SK-N-SH (cell line): ENCODE measurements at regions not wholly inside any gene's neighbourhood (a gene's known extent, or its start where the extent isn't known, plus 50 kb on each side); places are given as distances from the start of the nearest gene placed in this dataset.

ENCODE experiments used
- CTCF ChIA-PET: fragments of 300-600, 350-600 bp; formaldehyde crosslinking; extraction: SDS; loops from one replicate; lab custom pipeline; 2021; lab: Yijun Ruan, JAX
- POLR2A ChIA-PET: fragments of 350-600 bp; sonication (Branson Sonifier 250); formaldehyde crosslinking; extraction: SDS; loops from one replicate; lab custom pipeline; 2020; ENCODE audit warnings: antibody characterized with exemption, inconsistent platforms; lab: Yijun Ruan, JAX
- DNase-seq: peaks from one replicate; pipeline ENCODE4 v3.0.0; 2012
- H2AFZ ChIP-seq: fragments of 200-600 bp; sonication (generic); 2 replicates; pipeline ENCODE4 v1.8.1; 2016; ENCODE audit warnings: antibody characterized with exemption, mild to moderate bottlenecking, low read depth
- H3F3A ChIP-seq: fragments of 200-600 bp; sonication (generic); replicated peaks from 2 replicates; pipeline ENCODE3; 2016; ENCODE audit warnings: antibody characterized with exemption, mild to moderate bottlenecking; ENCODE audit not compliant: insufficient read depth
- H3K27ac ChIP-seq, 2 experiments: fragments of 200-500 bp in 1 of 2; fragments of 200-600 bp in 1 of 2; sonication (Bioruptor generic) in 1 of 2; sonication (generic), shearing (Covaris generic) in 1 of 2; 2 replicates each; pipeline versions ENCODE4 v1.5.1 to v1.6.1; 2014 to 2016; ENCODE audit warnings: low read depth in 2 of 2, inconsistent platforms in 1 of 2, low read length in 1 of 2, mild to moderate bottlenecking in 1 of 2, mixed read lengths in 1 of 2
- H3K27me3 ChIP-seq: fragments of 200-600 bp; sonication (generic), shearing (Covaris generic); 2 replicates; pipeline ENCODE4 v1.6.1; 2016; ENCODE audit warnings: mixed run types; ENCODE audit not compliant: insufficient read depth
- H3K36me3 ChIP-seq, 2 experiments: fragments of 200-500 bp in 1 of 2; fragments of 200-600 bp in 1 of 2; sonication (Bioruptor generic) in 1 of 2; sonication (generic) in 1 of 2; replicated peaks in 1 of 2; 2 replicates each; pipeline versions ENCODE3 to v1.5.1; 2014 to 2016; ENCODE audit warnings: low read length in 1 of 2, mild to moderate bottlenecking in 1 of 2; ENCODE audit not compliant: insufficient read depth in 2 of 2, control insufficient read depth in 1 of 2
- H3K4me1 ChIP-seq, 2 experiments: fragments of 200-500 bp in 1 of 2; fragments of 200-600 bp in 1 of 2; sonication (Bioruptor generic) in 1 of 2; sonication (generic), shearing (Covaris generic) in 1 of 2; 2 replicates each; pipeline versions ENCODE4 v1.5.1 to v1.6.1; 2014 to 2016; ENCODE audit warnings: low read depth in 1 of 2, low read length in 1 of 2, mixed run types in 1 of 2; ENCODE audit not compliant: insufficient read depth in 2 of 2, control insufficient read depth in 1 of 2
- H3K4me2 ChIP-seq: fragments of 200-600 bp; sonication (generic), shearing (Covaris generic); 2 replicates; pipeline ENCODE4 v1.6.1; 2017; ENCODE audit warnings: mixed run types
- H3K4me3 ChIP-seq, 2 experiments: fragments of 200-500 bp in 1 of 2; fragments of 200-600 bp in 1 of 2; sonication (Bioruptor generic) in 1 of 2; sonication (generic), shearing (Covaris generic) in 1 of 2; 2 replicates each; pipeline versions ENCODE4 v1.5.1 to v1.8.1; 2014 to 2016; ENCODE audit warnings: low read depth in 2 of 2, inconsistent platforms in 1 of 2, low read length in 1 of 2, mild to moderate bottlenecking in 1 of 2, mixed read lengths in 1 of 2, moderate library complexity in 1 of 2
- H3K79me2 ChIP-seq: fragments of 200-600 bp; sonication (generic); 2 replicates; pipeline ENCODE4 v1.8.1; 2017; ENCODE audit warnings: mild to moderate bottlenecking; ENCODE audit not compliant: insufficient read depth
- H3K9ac ChIP-seq: fragments of 200-600 bp; sonication (generic); 2 replicates; pipeline ENCODE4 v1.6.1; 2017; ENCODE audit warnings: mixed run types
- H3K9me2 ChIP-seq: fragments of 200-600 bp; sonication (generic); 2 replicates; pipeline ENCODE4 v1.6.1; 2017; ENCODE audit warnings: mixed run types
- H3K9me3 ChIP-seq: fragments of 200-600 bp; sonication (generic); 2 replicates; pipeline ENCODE4 v1.6.1; 2017; ENCODE audit warnings: mixed run types, mild to moderate bottlenecking, moderate library complexity
- H4K20me1 ChIP-seq: fragments of 200-600 bp; sonication (generic); 2 replicates; pipeline ENCODE4 v1.6.1; 2017; ENCODE audit warnings: mild to moderate bottlenecking, mixed run types; ENCODE audit not compliant: insufficient read depth
- ELF1 ChIP-seq: IDR thresholded peaks from 2 replicates; pipeline ENCODE4 v1.4.0; 2012
- FOXJ3 ChIP-seq: sonication (generic); formaldehyde crosslinking; IDR thresholded peaks from 2 replicates; pipeline ENCODE4 v1.5.1; 2020; ENCODE audit warnings: mild to moderate bottlenecking, missing genetic modification reagents
- MEF2A ChIP-seq: IDR thresholded peaks from 2 replicates; pipeline ENCODE4 v1.4.0; 2012; ENCODE audit warnings: low read depth, borderline replicate concordance
- POLR2AphosphoS5 ChIP-seq: IDR thresholded peaks from 2 replicates; pipeline ENCODE4 v1.6.1; 2012; ENCODE audit warnings: low read depth, low read length
- RAD21 ChIP-seq: IDR thresholded peaks from 2 replicates; pipeline ENCODE4 v1.6.1; 2012; ENCODE audit warnings: mild to moderate bottlenecking, low read length
- RCOR1 ChIP-seq: fragments of 150-350 bp; IDR thresholded peaks from 2 replicates; pipeline ENCODE4 v1.6.1; 2017; ENCODE audit warnings: antibody characterized with exemption, low read length
- RFX5 ChIP-seq: IDR thresholded peaks from 2 replicates; pipeline ENCODE4 v1.6.1; 2012; ENCODE audit warnings: mild to moderate bottlenecking, improper control_type of control experiment, low read length
- TEAD4 ChIP-seq: IDR thresholded peaks from 2 replicates; pipeline ENCODE4 v1.4.0; 2012; ENCODE audit warnings: mild to moderate bottlenecking, borderline replicate concordance; ENCODE audit not compliant: insufficient read depth
- USF1 ChIP-seq: IDR thresholded peaks from 2 replicates; pipeline ENCODE4 v1.4.0; 2012; ENCODE audit warnings: low read depth, borderline replicate concordance
- WGBS: methylation state at CpG from one replicate; pipeline ENCODE4 v1.1.6; 2017; ENCODE audit warnings: low lambda C conversion rate; 5-methylcytosine and 5-hydroxymethylcytosine counted together
- TF ChIP-seq, protein P1 (sequence below): IDR thresholded peaks from 2 replicates; pipeline ENCODE4 v1.4.0; 2012; ENCODE audit warnings: low read depth, borderline replicate concordance
- TF ChIP-seq, protein P2 (sequence below): fragments of 150-350 bp; IDR thresholded peaks from 2 replicates; pipeline ENCODE4 v1.6.1; 2016; ENCODE audit warnings: mild to moderate bottlenecking, low read depth, low read length
- TF ChIP-seq, protein P3 (sequence below): fragments of 150-350 bp; IDR thresholded peaks from 2 replicates; pipeline ENCODE4 v1.6.1; 2017; ENCODE audit warnings: antibody characterized with exemption, low read length, low read depth, borderline replicate concordance

DNA sequence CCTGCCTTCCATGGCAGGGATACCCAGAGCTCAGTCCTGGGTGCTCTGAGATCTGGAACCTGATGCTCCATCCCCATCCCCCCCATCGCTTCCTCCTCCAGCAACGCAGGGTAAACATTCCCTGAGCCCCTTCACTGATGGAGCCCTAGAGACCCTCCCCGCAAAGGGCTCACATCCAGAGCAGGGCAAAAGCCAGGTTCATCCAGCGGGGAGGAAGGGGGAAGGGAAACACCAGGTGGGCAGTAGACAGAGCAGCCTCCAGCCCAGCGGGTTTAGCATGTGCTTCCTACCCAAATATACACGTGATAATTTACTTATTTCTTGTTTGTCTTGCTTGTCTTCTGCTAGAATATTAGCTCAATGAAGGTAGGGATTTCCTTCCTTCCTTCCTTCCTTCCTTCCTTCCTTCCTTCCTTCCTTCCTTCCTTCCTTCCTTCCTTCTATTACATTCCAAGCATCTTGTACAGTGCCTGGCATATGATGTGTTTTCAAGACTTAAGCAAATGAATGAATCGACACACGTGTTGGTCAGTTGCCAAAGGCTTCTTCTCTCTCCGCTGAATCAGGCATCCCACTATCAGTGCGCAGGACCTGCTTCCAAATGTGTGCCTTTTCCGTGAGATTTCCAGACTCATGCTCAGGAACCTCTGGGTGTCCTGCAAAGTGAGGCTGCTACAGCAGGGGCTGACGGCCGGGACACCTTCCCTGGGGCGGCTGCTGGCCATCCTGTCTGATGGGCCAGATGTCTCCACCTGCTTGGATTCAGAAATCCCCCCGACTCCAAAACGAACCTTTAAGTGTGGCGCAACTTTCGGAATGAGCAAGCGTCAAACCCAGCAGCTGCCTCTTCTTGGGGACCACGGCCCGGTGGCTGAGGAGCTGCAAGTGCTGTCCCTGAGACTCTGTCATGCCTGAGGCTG is 955.1 kb downstream of the BRD1 start:
- WGBS: 29% methylated on average over 18 of the region's 21 CpGs
- ChIA-PET POLR2A (no interaction called here), CTCF (no interaction called here)
- H3K9me3 ChIP-seq: no peaks in the 10 kb centered on the region
- TF ChIP-seq, protein P1, sequence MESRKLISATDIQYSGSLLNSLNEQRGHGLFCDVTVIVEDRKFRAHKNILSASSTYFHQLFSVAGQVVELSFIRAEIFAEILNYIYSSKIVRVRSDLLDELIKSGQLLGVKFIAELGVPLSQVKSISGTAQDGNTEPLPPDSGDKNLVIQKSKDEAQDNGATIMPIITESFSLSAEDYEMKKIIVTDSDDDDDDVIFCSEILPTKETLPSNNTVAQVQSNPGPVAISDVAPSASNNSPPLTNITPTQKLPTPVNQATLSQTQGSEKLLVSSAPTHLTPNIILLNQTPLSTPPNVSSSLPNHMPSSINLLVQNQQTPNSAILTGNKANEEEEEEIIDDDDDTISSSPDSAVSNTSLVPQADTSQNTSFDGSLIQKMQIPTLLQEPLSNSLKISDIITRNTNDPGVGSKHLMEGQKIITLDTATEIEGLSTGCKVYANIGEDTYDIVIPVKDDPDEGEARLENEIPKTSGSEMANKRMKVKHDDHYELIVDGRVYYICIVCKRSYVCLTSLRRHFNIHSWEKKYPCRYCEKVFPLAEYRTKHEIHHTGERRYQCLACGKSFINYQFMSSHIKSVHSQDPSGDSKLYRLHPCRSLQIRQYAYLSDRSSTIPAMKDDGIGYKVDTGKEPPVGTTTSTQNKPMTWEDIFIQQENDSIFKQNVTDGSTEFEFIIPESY: no peak
- TF ChIP-seq RCOR1 (no peak), FOXJ3 (CRISPR knock-in tag) (no peak), USF1 (no peak), POLR2AphosphoS5 (no peak), RFX5 (no peak), ELF1 (no peak), MEF2A (no peak), RAD21 (no peak), TEAD4 (no peak)
- TF ChIP-seq, protein P2, sequence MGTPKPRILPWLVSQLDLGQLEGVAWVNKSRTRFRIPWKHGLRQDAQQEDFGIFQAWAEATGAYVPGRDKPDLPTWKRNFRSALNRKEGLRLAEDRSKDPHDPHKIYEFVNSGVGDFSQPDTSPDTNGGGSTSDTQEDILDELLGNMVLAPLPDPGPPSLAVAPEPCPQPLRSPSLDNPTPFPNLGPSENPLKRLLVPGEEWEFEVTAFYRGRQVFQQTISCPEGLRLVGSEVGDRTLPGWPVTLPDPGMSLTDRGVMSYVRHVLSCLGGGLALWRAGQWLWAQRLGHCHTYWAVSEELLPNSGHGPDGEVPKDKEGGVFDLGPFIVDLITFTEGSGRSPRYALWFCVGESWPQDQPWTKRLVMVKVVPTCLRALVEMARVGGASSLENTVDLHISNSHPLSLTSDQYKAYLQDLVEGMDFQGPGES: no peak
- TF ChIP-seq, protein P3, sequence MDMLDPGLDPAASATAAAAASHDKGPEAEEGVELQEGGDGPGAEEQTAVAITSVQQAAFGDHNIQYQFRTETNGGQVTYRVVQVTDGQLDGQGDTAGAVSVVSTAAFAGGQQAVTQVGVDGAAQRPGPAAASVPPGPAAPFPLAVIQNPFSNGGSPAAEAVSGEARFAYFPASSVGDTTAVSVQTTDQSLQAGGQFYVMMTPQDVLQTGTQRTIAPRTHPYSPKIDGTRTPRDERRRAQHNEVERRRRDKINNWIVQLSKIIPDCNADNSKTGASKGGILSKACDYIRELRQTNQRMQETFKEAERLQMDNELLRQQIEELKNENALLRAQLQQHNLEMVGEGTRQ: no peak
- H3K27me3 ChIP-seq: no peaks in the 10 kb centered on the region
- H3K9me2 ChIP-seq: no peaks in the 10 kb centered on the region
- H3K36me3 ChIP-seq: no peaks in the 10 kb centered on the region
- no peak overlapping the region for H2AFZ ChIP-seq
- H3K9ac ChIP-seq: no peak overlapping the region
- H3K4me3 ChIP-seq: no peak overlapping the region
- no peak overlapping the region for H3K4me2 ChIP-seq
- H3F3A ChIP-seq: no peaks in the 10 kb centered on the region
- H4K20me1 ChIP-seq: no peaks in the 10 kb centered on the region
- H3K79me2 ChIP-seq: no peaks in the 10 kb centered on the region
- no peak for DNase-seq
- H3K27ac ChIP-seq: no peak overlapping the region
- peaks cover 5% of the 10 kb centered on the region in 2 experiments; a peak in 2 of 4 replicates for H3K4me1 ChIP-seq
